Transverse colon (tissue), 4 donors: ENCODE measurements at regions not wholly inside any gene's neighbourhood (a gene's known extent, or its start where the extent isn't known, plus 50 kb on each side); places are given as distances from the start of the nearest gene placed in this dataset.

Experiments used
- CTCF ChIP-seq, 5 experiments: fragments of 200-600 bp in 3 of 5; fragments of 450-650 bp in 2 of 5; sonication (generic) in 3 of 5; IDR thresholded peaks; 1 replicate in 2 of 5; 2 replicates in 3 of 5; pipeline ENCODE4 v1.5.1; 2016 to 2017; ENCODE audit warnings: antibody characterized with exemption in 5 of 5, inconsistent platforms in 3 of 5, mild to moderate bottlenecking in 2 of 5, moderate library complexity in 1 of 5
- POLR2A ChIP-seq: fragments of 450-650 bp; IDR thresholded peaks from one replicate; pipeline ENCODE4 v1.6.1; 2016; ENCODE audit warnings: antibody characterized with exemption, mild to moderate bottlenecking, moderate library complexity
- POLR2AphosphoS5 ChIP-seq, 3 donors: sonication (generic); formaldehyde crosslinking; IDR thresholded peaks; one replicate each; pipeline ENCODE4 v1.6.1; 2016; ENCODE audit warnings: antibody characterized with exemption in 3 of 3

GRCh38 chr12:93039930-93040329, 110.8 kb upstream of the EEA1 start:
- TF ChIP-seq CTCF (IDR thresholded peaks at IDR 0.05) (no peak), POLR2AphosphoS5 (IDR thresholded peaks at IDR 0.05) (no peak), POLR2A (no peak)
